GM12878 (cell line): ENCODE measurements at regions not wholly inside any gene's neighbourhood (a gene's known extent, or its start where the extent isn't known, plus 50 kb on each side); places are given as distances from the start of the nearest gene placed in this dataset.

ENCODE experiments used
- ATAC-seq: fragments of 200-7000 bp; cut with Tn5 transposase; 3 replicates; pipeline ENCODE4 v1.9.1; 2020; ENCODE audit warnings: mild to moderate bottlenecking, moderate library complexity
- BruUV-seq: library from RNA; stranded (reverse); fragments of 400-500 nt; replicated peaks from 2 replicates; lab custom pipeline; 2021; lab: Mats Ljungman, UMichigan
- CTCF ChIA-PET: fragments of 300-600 bp; sonication (Branson Sonifier 250); formaldehyde crosslinking; extraction: SDS; loops from one replicate; lab custom pipeline; 2021; ENCODE audit warnings: inconsistent platforms; lab: Yijun Ruan, JAX
- POLR2A ChIA-PET: fragments of 350-600 bp; formaldehyde crosslinking; extraction: SDS; loops from one replicate; lab custom pipeline; 2021; ENCODE audit warnings: inconsistent platforms; lab: Charles Lee
- RAD21 ChIA-PET: fragments of 300-600 bp; sonication (Branson Sonifier 250); formaldehyde crosslinking; loops from one replicate; lab custom pipeline; 2023; ENCODE audit warnings: antibody characterized with exemption; ENCODE audit not compliant: unreplicated experiment; lab: Charles Lee
- SMC1A ChIA-PET: fragments of 300-600 bp; sonication (Branson Sonifier 250); formaldehyde crosslinking; loops from one replicate; lab custom pipeline; 2023; ENCODE audit not compliant: unreplicated experiment, uncharacterized antibody; lab: Charles Lee
- DNase-seq: peaks from one replicate; pipeline ENCODE4 v3.0.0-alpha.2; 2011; ENCODE audit warnings: low read depth, low spot score
- FAIRE-seq: peaks from 3 replicates; lab custom pipeline; 2011; peaks lifted over from hg19 to GRCh38; lab: Jason Lieb, UNC
- H2AFZ ChIP-seq: 2 replicates; pipeline ENCODE4 v1.6.0; 2011; ENCODE audit warnings: low read depth, low read length, control low read depth; ENCODE audit not compliant: control insufficient read depth
- H3K27ac ChIP-seq: 2 replicates; pipeline ENCODE4 v1.5.1; 2011; ENCODE audit warnings: control low read depth; ENCODE audit not compliant: control insufficient read depth, insufficient read depth
- H3K27me3 ChIP-seq, 2 experiments: replicated peaks in 1 of 2; 2 replicates each; pipeline versions ENCODE4 v1.6.0 to v1.6.1; 2011; ENCODE audit warnings: low read length in 1 of 2; ENCODE audit not compliant: control insufficient read depth in 2 of 2, insufficient read depth in 2 of 2
- H3K36me3 ChIP-seq, 2 experiments: 2 replicates each; pipeline ENCODE4 v1.5.1; 2011; ENCODE audit warnings: low read length in 1 of 2; ENCODE audit not compliant: control insufficient read depth in 2 of 2, insufficient read depth in 2 of 2
- H3K4me1 ChIP-seq: 2 replicates; pipeline ENCODE4 v1.6.1; 2011; ENCODE audit warnings: mild to moderate bottlenecking, low read length, moderate library complexity, mixed read lengths; ENCODE audit not compliant: control insufficient read depth, insufficient read depth
- H3K4me2 ChIP-seq: 2 replicates; pipeline ENCODE4 v1.6.0; 2011; ENCODE audit warnings: control low read depth; ENCODE audit not compliant: control insufficient read depth, insufficient read depth
- H3K4me3 ChIP-seq: fragments of 200-600 bp; sonication (generic); 2 replicates; pipeline ENCODE4 v1.5.1; 2016
- H3K79me2 ChIP-seq: 2 replicates; pipeline ENCODE4 v1.6.0; 2011; ENCODE audit warnings: low read length; ENCODE audit not compliant: control insufficient read depth, insufficient read depth
- H3K9ac ChIP-seq: 2 replicates; pipeline ENCODE4 v1.8.0; 2011; ENCODE audit warnings: low read length, control low read depth, mixed read lengths; ENCODE audit not compliant: control insufficient read depth, insufficient read depth
- H3K9me3 ChIP-seq: replicated peaks from 3 replicates; pipeline ENCODE4 v1.5.1; 2011; ENCODE audit warnings: mild to moderate bottlenecking, low read length; ENCODE audit not compliant: control insufficient read depth, insufficient read depth
- H4K20me1 ChIP-seq: 2 replicates; pipeline ENCODE4 v1.6.0; 2011; ENCODE audit not compliant: control insufficient read depth, insufficient read depth
- DPF2 ChIP-seq: fragments of 450-650 bp; IDR thresholded peaks from 2 replicates; pipeline ENCODE4 v1.6.1; 2017; ENCODE audit warnings: mild to moderate bottlenecking
- IKZF2 ChIP-seq, 2 experiments: fragments of 450-650 bp; IDR thresholded peaks; 2 replicates each; pipeline ENCODE4 v1.6.1; 2017; ENCODE audit warnings: mild to moderate bottlenecking in 2 of 2, moderate library complexity in 2 of 2
- JUND ChIP-seq: IDR thresholded peaks from 2 replicates; pipeline ENCODE4 v1.6.1; 2012; ENCODE audit warnings: low read depth, mild to moderate bottlenecking, low read length, improper control_type of control experiment, moderate library complexity
- ZBED1 ChIP-seq: IDR thresholded peaks from 2 replicates; pipeline ENCODE4 v1.6.1; 2016; ENCODE audit warnings: borderline replicate concordance
- WGBS: methylation state at CpG from one replicate; pipeline ENCODE4 v1.1.6; 2016; ENCODE audit warnings: low lambda C conversion rate; ENCODE audit not compliant: insufficient replicate concordance, insufficient coverage; ENCODE audit errors: missing lambda C conversion rate; 5-methylcytosine and 5-hydroxymethylcytosine counted together
- in situ Hi-C: fragments of 300-500 bp; cut with MboI; formaldehyde crosslinking; loops from 9 replicates; pipeline ENCODE4 v1.14.3; 2018; ENCODE audit warnings: mixed read lengths
- intact Hi-C: fragments of 100-400 bp; cut with micrococcal nuclease; formaldehyde crosslinking; loops from one replicate; pipeline ENCODE4 v1.14.2; 2022; ENCODE audit not compliant: unreplicated experiment
- TF ChIP-seq, protein P1 (sequence below): fragments of 450-650 bp; IDR thresholded peaks from 2 replicates; pipeline ENCODE4 v1.6.1; 2017; ENCODE audit warnings: mild to moderate bottlenecking
- TF ChIP-seq, protein P2 (sequence below): IDR thresholded peaks from 2 replicates; pipeline ENCODE4 v1.6.1; 2012; ENCODE audit warnings: low read depth, low read length, improper control_type of control experiment

DNA sequence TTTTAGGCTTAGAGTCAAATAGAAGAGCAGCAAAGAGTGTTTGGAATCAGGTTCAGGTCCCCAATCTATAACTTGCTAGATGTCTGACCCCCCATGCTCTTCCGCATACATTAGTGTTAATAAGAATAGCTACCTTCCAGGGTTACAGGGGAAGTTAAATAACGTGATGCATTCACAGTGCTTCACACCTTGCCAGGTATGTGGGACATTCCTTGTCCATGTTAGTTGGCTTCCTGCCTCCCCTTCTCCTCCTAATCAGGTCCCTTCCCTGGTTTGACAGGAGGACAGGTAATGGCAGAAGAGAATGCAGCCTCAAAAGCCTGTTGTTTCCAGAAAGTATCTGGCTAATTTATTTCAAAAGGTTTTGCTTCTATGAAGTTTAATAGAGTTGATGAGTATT lies 248.7 kb downstream of the MID1IP1 start (continued):
- TF ChIP-seq, protein P1, sequence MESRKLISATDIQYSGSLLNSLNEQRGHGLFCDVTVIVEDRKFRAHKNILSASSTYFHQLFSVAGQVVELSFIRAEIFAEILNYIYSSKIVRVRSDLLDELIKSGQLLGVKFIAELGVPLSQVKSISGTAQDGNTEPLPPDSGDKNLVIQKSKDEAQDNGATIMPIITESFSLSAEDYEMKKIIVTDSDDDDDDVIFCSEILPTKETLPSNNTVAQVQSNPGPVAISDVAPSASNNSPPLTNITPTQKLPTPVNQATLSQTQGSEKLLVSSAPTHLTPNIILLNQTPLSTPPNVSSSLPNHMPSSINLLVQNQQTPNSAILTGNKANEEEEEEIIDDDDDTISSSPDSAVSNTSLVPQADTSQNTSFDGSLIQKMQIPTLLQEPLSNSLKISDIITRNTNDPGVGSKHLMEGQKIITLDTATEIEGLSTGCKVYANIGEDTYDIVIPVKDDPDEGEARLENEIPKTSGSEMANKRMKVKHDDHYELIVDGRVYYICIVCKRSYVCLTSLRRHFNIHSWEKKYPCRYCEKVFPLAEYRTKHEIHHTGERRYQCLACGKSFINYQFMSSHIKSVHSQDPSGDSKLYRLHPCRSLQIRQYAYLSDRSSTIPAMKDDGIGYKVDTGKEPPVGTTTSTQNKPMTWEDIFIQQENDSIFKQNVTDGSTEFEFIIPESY: no peak
- TF ChIP-seq IKZF2 (IDR thresholded peaks at IDR 0.05) (no peak), ZBED1 (no peak), JUND (no peak)
- TF ChIP-seq, protein P2, sequence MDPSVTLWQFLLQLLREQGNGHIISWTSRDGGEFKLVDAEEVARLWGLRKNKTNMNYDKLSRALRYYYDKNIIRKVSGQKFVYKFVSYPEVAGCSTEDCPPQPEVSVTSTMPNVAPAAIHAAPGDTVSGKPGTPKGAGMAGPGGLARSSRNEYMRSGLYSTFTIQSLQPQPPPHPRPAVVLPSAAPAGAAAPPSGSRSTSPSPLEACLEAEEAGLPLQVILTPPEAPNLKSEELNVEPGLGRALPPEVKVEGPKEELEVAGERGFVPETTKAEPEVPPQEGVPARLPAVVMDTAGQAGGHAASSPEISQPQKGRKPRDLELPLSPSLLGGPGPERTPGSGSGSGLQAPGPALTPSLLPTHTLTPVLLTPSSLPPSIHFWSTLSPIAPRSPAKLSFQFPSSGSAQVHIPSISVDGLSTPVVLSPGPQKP: no peak

DNA sequence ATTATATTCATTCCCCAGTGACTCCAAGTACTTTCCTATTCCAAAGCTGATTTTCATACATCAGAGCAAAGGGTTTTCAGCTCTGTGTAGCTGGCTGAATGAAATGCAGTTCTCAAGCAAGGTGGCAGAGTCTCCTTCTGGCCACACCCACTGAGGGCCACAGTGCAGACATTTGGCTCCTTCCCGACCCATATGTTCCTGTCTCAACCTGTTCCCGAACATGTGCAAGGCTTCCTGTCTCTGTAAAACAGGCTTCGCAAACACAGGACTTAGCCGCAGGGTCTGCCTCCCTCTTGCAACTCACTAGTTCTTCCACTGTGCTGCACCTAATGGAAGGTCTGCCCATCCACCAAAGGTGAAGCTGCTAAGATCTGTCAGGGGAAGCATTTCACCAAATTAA lies 249.2 kb downstream of the MID1IP1 start:
- ChIA-PET RAD21 (no interaction called here), POLR2A (no interaction called here), SMC1A (no interaction called here), CTCF (interaction anchor here (1.2 kb wide), 1 partner anchor 284 kb away, joined by 3 read pairs; no protein-coding TSS in a partner anchor)
- no peak for TF ChIP-seq DPF2
- in situ Hi-C loops (no loop called here), intact Hi-C loops (no loop called here)
- H3K27ac ChIP-seq: no peak overlapping the region
- ATAC-seq (no peak), FAIRE-seq (no peak), DNase-seq (no peak)
- H3K4me1 ChIP-seq: no peaks in the 10 kb centered on the region
- H3K36me3 ChIP-seq: no peaks in the 10 kb centered on the region
- H3K4me2 ChIP-seq: no peak overlapping the region
- no peaks in the 10 kb centered on the region for H4K20me1 ChIP-seq
- no peaks in the 10 kb centered on the region for H3K9me3 ChIP-seq
- no peak overlapping the region for H3K4me3 ChIP-seq
- no peak overlapping the region for H3K9ac ChIP-seq
- BruUV-seq: no TSS peak
- no peak overlapping the region for H2AFZ ChIP-seq
- no peaks in the 10 kb centered on the region for H3K27me3 ChIP-seq
- WGBS: 42% methylated on average over 4 of the region's 4 CpGs
- no peaks in the 10 kb centered on the region for H3K79me2 ChIP-seq
